Thoracic aorta (tissue), 2 donors: ENCODE measurements at regions not wholly inside any gene's neighbourhood (a gene's known extent, or its start where the extent isn't known, plus 50 kb on each side); places are given as distances from the start of the nearest gene placed in this dataset.

Experiments used
- ATAC-seq: fragments of 150-250 bp; one replicate; pipeline ENCODE4 v1.8.0; 2017; ENCODE audit warnings: low read depth; ENCODE audit not compliant: insufficient number of reproducible peaks, low FRiP score
- DNase-seq: peaks from one replicate; pipeline ENCODE4 v3.0.0-alpha.2; 2020; ENCODE audit warnings: low spot score
- H3K27ac ChIP-seq, 2 donors: fragments of 200-600 bp; sonication (generic); 1 replicate in 1 of 2; 2 replicates in 1 of 2; pipeline ENCODE4 v1.5.1; 2016; ENCODE audit warnings: mild to moderate bottlenecking in 2 of 2, moderate library complexity in 2 of 2
- H3K27me3 ChIP-seq: fragments of 200-600 bp; sonication (generic); replicated peaks from 2 replicates; pipeline ENCODE4 v1.6.0; 2016; ENCODE audit warnings: mild to moderate bottlenecking; ENCODE audit not compliant: insufficient read depth
- H3K36me3 ChIP-seq: fragments of 200-600 bp; sonication (generic); one replicate; pipeline ENCODE4 v1.5.1; 2016
- H3K4me1 ChIP-seq, 2 donors: fragments of 200-600 bp; sonication (generic); 1 replicate in 1 of 2; 2 replicates in 1 of 2; pipeline versions ENCODE4 v1.5.1 to v1.6.0; 2016; ENCODE audit warnings: low read depth in 2 of 2, mild to moderate bottlenecking in 1 of 2; ENCODE audit not compliant: control insufficient read depth in 1 of 2
- H3K4me3 ChIP-seq: fragments of 200-600 bp; sonication (generic); 2 replicates; pipeline ENCODE4 v1.5.1; 2016; ENCODE audit warnings: mild to moderate bottlenecking
- H3K9me3 ChIP-seq: fragments of 200-600 bp; sonication (generic); 2 replicates; pipeline ENCODE4 v1.5.1; 2016
- CTCF ChIP-seq: fragments of 200-600 bp; sonication (generic); IDR thresholded peaks from one replicate; pipeline ENCODE4 v1.5.1; 2019; ENCODE audit warnings: antibody characterized with exemption

- no peak overlapping the region for H3K4me3 ChIP-seq
Measured at GRCh38 chr12:116459916-116460663, 99.1 kb upstream of the MAP1LC3B2 start.

GRCh38 chr12:116461060-116461459 lies 98.1 kb upstream of the MAP1LC3B2 start:
- Histone ChIP-seq H3K27ac (no peak overlapping the region), H3K36me3 (no peaks in the 10 kb centered on the region), H3K4me1 (peaks cover 4 to 9% of the 10 kb centered on the region in 2 donors), H3K4me3 (no peak overlapping the region), H3K27me3 (no peaks in the 10 kb centered on the region), H3K9me3 (no peaks in the 10 kb centered on the region)
- no peak for ATAC-seq
- DNase-seq = no peak
- no peak for TF ChIP-seq CTCF

More at GRCh38 chr12:116459916-116460663, 99.1 kb upstream of the MAP1LC3B2 start:
- Histone ChIP-seq H3K27ac (no peak overlapping the region), H3K9me3 (no peaks in the 10 kb centered on the region), H3K4me1 (peaks cover 8 to 15% of the 10 kb centered on the region in 2 donors), H3K36me3 (no peaks in the 10 kb centered on the region), H3K27me3 (no peaks in the 10 kb centered on the region)
- TF ChIP-seq CTCF = no peak
- ATAC-seq (no peak), DNase-seq (no peak)

- ATAC-seq = no peak
Measured at GRCh38 chr12:116463366-116463765, 95.8 kb upstream of the MAP1LC3B2 start.

GRCh38 chr12:116465407-116465806 lies 93.8 kb upstream of the MAP1LC3B2 start:
- ATAC-seq = no peak
- Histone ChIP-seq H3K4me3 (no peak overlapping the region), H3K27me3 (no peaks in the 10 kb centered on the region), H3K4me1 (no peaks in the 10 kb centered on the region), H3K27ac (no peak overlapping the region), H3K36me3 (no peaks in the 10 kb centered on the region), H3K9me3 (no peaks in the 10 kb centered on the region)
- no peak for TF ChIP-seq CTCF
- no peak for DNase-seq

More at GRCh38 chr12:116463366-116463765, 95.8 kb upstream of the MAP1LC3B2 start:
- TF ChIP-seq CTCF = no peak
- DNase-seq = no peak
- Histone ChIP-seq H3K36me3 (no peaks in the 10 kb centered on the region), H3K27ac (no peak overlapping the region), H3K27me3 (no peaks in the 10 kb centered on the region), H3K4me1 (no peaks in the 10 kb centered on the region), H3K4me3 (no peak overlapping the region), H3K9me3 (no peaks in the 10 kb centered on the region)

GRCh38 chr12:116465856-116466255 lies 93.3 kb upstream of the MAP1LC3B2 start:
- H3K36me3 ChIP-seq = no peaks in the 10 kb centered on the region
- no peaks in the 10 kb centered on the region for H3K27me3 ChIP-seq
- ATAC-seq = no peak
- no peaks in the 10 kb centered on the region for H3K4me1 ChIP-seq
- DNase-seq = no peak
- TF ChIP-seq CTCF = no peak
- no peak overlapping the region for H3K27ac ChIP-seq
- H3K4me3 ChIP-seq = no peak overlapping the region
- H3K9me3 ChIP-seq = no peaks in the 10 kb centered on the region
